ENCODE measurements at regions not wholly inside any gene's neighbourhood (a gene's known extent, or its start where the extent isn't known, plus 50 kb on each side); places are given as distances from the start of the nearest gene placed in this dataset.

- RAD21 ChIA-PET (ENCODE audit: low non-redundant PET in 1 of 2, low total read pairs in 2 of 2, uncharacterized antibody in 2 of 2, unreplicated experiment in 2 of 2): no interaction called here
- ATAC-seq (no peak), DNase-seq (ENCODE audit: low read depth, low spot score) (no peak)
- POLR2A ChIA-PET: no interaction called here
- Histone ChIP-seq H3K9ac (ENCODE audit: low read length) (no peak overlapping the region), H2AFZ (ENCODE audit: low read depth, low read length, poor library complexity, severe bottlenecking) (no peak overlapping the region), H3K4me1 (ENCODE audit: control insufficient read depth in 1 of 2, insufficient read depth in 2 of 2, low read length in 2 of 2) (no peaks in the 10 kb centered on the region), H3K9me3 (ENCODE audit: control insufficient read depth in 1 of 2, insufficient read depth in 1 of 2, low read depth in 1 of 2, low read length in 2 of 2) (peaks cover 8 to 34% of the 10 kb centered on the region in 2 experiments; a peak in 2 of 4 replicates), H3K36me3 (ENCODE audit: control insufficient read depth in 1 of 2, insufficient read depth in 2 of 2, low read length in 2 of 2) (no peaks in the 10 kb centered on the region), H3K9me2 (ENCODE audit: insufficient read depth) (no peaks in the 10 kb centered on the region), H3K79me2 (ENCODE audit: insufficient read depth, low read length) (no peaks in the 10 kb centered on the region), H3K27me3 (ENCODE audit: insufficient read depth, low read length) (no peaks in the 10 kb centered on the region), H3K4me3 (replicated peaks in 1 of 2; ENCODE audit: low read depth in 1 of 2, low read length in 2 of 2) (no peak overlapping the region), H4K20me1 (ENCODE audit: insufficient read depth) (no peaks in the 10 kb centered on the region), H3K4me2 (ENCODE audit: low read length) (no peak overlapping the region), H3K27ac (ENCODE audit: low read depth, low read length) (no peak overlapping the region)
- TF ChIP-seq EZH2 (IDR thresholded peaks at IDR 0.05) (no peak), CTCF (IDR thresholded peaks at IDR 0.05 in 2 of 3, conservative IDR thresholded peaks at IDR 0.05 in 1 of 3; ENCODE audit: borderline replicate concordance in 1 of 3, insufficient read depth in 1 of 3, low read depth in 2 of 3, low read length in 2 of 3) (no peak), POLR2A (IDR thresholded peaks at IDR 0.05; ENCODE audit: borderline replicate concordance, extremely low read depth, insufficient read depth, insufficient read length) (no peak), YY1 (IDR thresholded peaks at IDR 0.05; ENCODE audit: extremely low read depth, insufficient replicate concordance, low read depth, low read length) (no peak), RAD21 (IDR thresholded peaks at IDR 0.05; ENCODE audit: low read depth) (no peak), JUND (IDR thresholded peaks at IDR 0.05) (no peak), REST (IDR thresholded peaks at IDR 0.05; ENCODE audit: low read depth) (no peak), CEBPB (IDR thresholded peaks at IDR 0.05; ENCODE audit: low read depth) (no peak)
- no TSS peak for BruUV-seq (replicated peaks)
- intact Hi-C loops (cut with micrococcal nuclease): no loop called here
- CTCF ChIA-PET: no interaction called here
Observed at GRCh38 chr15:26395624-26396023, 377.2 kb downstream of the GABRB3 start.
